ACHN (cell line): ENCODE measurements at regions not wholly inside any gene's neighbourhood (a gene's known extent, or its start where the extent isn't known, plus 50 kb on each side); places are given as distances from the start of the nearest gene placed in this dataset.

ENCODE experiments used
- DNase-seq: peaks from one replicate; pipeline ENCODE4 v3.0.0-alpha.2; 2015
- in situ Hi-C: cut with HindIII; loops from 2 replicates; pipeline ENCODE4 v1.10.0; 2017; ENCODE audit warnings: low sequenced_read_pairs, low pct_ligation_motif_present, low pct_unique_long_range_greater_than_20kb

- in situ Hi-C loops, result no loop called here
- no peak for DNase-seq
These were observed 845.8 kb downstream of the TECRL start for GRCh38 chr4:63563288-63564014.

- in situ Hi-C loops, result no loop called here
- no peak for DNase-seq
These were observed 850.5 kb downstream of the TECRL start for GRCh38 chr4:63558709-63559108.

GRCh38 chr4:63556332-63556731 lies 852.9 kb downstream of the TECRL start:
- no peak for DNase-seq
- in situ Hi-C loops, result no loop called here

- in situ Hi-C loops, result no loop called here
- no peak for DNase-seq
These were observed 856.1 kb downstream of the TECRL start for GRCh38 chr4:63553123-63553522.

- in situ Hi-C loops, result no loop called here
- no peak for DNase-seq
These were observed 867.4 kb downstream of the TECRL start for GRCh38 chr4:63541828-63542227.

- in situ Hi-C loops, result no loop called here
- DNase-seq, result no peak
These were observed 879.5 kb downstream of the TECRL start for GRCh38 chr4:63529581-63530337.

GRCh38 chr4:63528256-63528991 lies 880.8 kb downstream of the TECRL start:
- peak; percentile 18 for DNase-seq
- in situ Hi-C loops, result no loop called here

- DNase-seq, result no peak
- in situ Hi-C loops, result no loop called here
These were observed 883.0 kb downstream of the TECRL start for GRCh38 chr4:63526251-63526650.

- DNase-seq, result no peak
- in situ Hi-C loops, result no loop called here
These were observed 884.5 kb downstream of the TECRL start for GRCh38 chr4:63524764-63525163.

- in situ Hi-C loops, result no loop called here
- no peak for DNase-seq
These were observed 903.4 kb downstream of the TECRL start for GRCh38 chr4:63505714-63506460.

- in situ Hi-C loops, result no loop called here
- DNase-seq, result no peak
These were observed 916.0 kb downstream of the TECRL start for GRCh38 chr4:63493265-63493664.

- in situ Hi-C loops, result no loop called here
- no peak for DNase-seq
These were observed 916.7 kb downstream of the TECRL start for GRCh38 chr4:63492515-63492914.

- in situ Hi-C loops, result no loop called here
These were observed 944.9 kb downstream of the TECRL start for GRCh38 chr4:63464393-63464792.

GRCh38 chr4:63460075-63460474 lies 949.2 kb downstream of the TECRL start:
- in situ Hi-C loops, result no loop called here
- no peak for DNase-seq

More at GRCh38 chr4:63464393-63464792, 944.9 kb downstream of the TECRL start:
- no peak for DNase-seq

- no peak for DNase-seq
- in situ Hi-C loops, result no loop called here
These were observed 949.9 kb downstream of the TECRL start for GRCh38 chr4:63459329-63459728.

GRCh38 chr4:63458010-63458409 lies 951.2 kb downstream of the TECRL start:
- DNase-seq, result no peak
- in situ Hi-C loops, result no loop called here

GRCh38 chr4:63440236-63440635 lies 969.0 kb downstream of the TECRL start:
- DNase-seq, result no peak
- in situ Hi-C loops, result no loop called here

GRCh38 chr4:63430105-63430504 lies 979.1 kb downstream of the TECRL start:
- DNase-seq, result no peak
- in situ Hi-C loops, result no loop called here

GRCh38 chr4:63396269-63396668 lies 1013.0 kb downstream of the TECRL start:
- in situ Hi-C loops, result no loop called here
- no peak for DNase-seq
